Heart left ventricle (tissue), 16 donors: ENCODE measurements at regions not wholly inside any gene's neighbourhood (a gene's known extent, or its start where the extent isn't known, plus 50 kb on each side); places are given as distances from the start of the nearest gene placed in this dataset.

Source experiments
- ATAC-seq, 4 donors: fragments of 200-7000 bp; cut with Tn5 transposase; one replicate each; pipeline ENCODE4 v1.9.1; 2020 to 2022; ENCODE audit warnings: moderate library complexity in 4 of 4, mild to moderate bottlenecking in 3 of 4, moderate number of reproducible peaks in 1 of 4
- DNase-seq, 5 donors: peaks; one replicate each; pipeline ENCODE4 v3.0.0-alpha.2; 2020
- H3K27ac ChIP-seq, 12 donors: fragments of 200-600 bp; sonication (generic) in 4 of 12; one replicate each; pipeline versions ENCODE4 v1.5.0 to v1.8.0; 2016 to 2022; ENCODE audit warnings: mild to moderate bottlenecking in 2 of 12
- H3K27me3 ChIP-seq, 9 donors: fragments of 200-600 bp; sonication (generic) in 2 of 9; one replicate each; pipeline versions ENCODE4 v1.5.1 to v1.8.0; 2016 to 2022; ENCODE audit warnings: mild to moderate bottlenecking in 3 of 9
- H3K36me3 ChIP-seq, 9 donors: fragments of 200-600 bp; sonication (generic) in 2 of 9; one replicate each; pipeline versions ENCODE4 v1.5.0 to v1.8.0; 2018 to 2022; ENCODE audit warnings: mild to moderate bottlenecking in 2 of 9
- H3K4me1 ChIP-seq, 12 donors: fragments of 200-600 bp; sonication (generic) in 4 of 12; one replicate each; pipeline versions ENCODE4 v1.5.0 to v1.8.0; 2016 to 2022; ENCODE audit warnings: mild to moderate bottlenecking in 3 of 12
- H3K4me3 ChIP-seq, 12 donors: fragments of 200-600 bp; sonication (generic) in 4 of 12; one replicate each; pipeline versions ENCODE4 v1.5.0 to v1.8.0; 2017 to 2022; ENCODE audit warnings: mild to moderate bottlenecking in 9 of 12, moderate library complexity in 4 of 12
- H3K9me3 ChIP-seq, 12 donors: fragments of 200-600 bp; sonication (generic) in 4 of 12; one replicate each; pipeline versions ENCODE4 v1.5.0 to v1.8.0; 2016 to 2022; ENCODE audit warnings: mild to moderate bottlenecking in 1 of 12
- CTCF ChIP-seq, 12 donors: fragments of 200-600 bp; sonication (generic) in 4 of 12; IDR thresholded peaks; one replicate each; pipeline versions ENCODE4 v1.5.0 to v1.8.0; 2018 to 2022; ENCODE audit warnings: antibody characterized with exemption in 12 of 12, mild to moderate bottlenecking in 5 of 12
- POLR2A ChIP-seq, 2 donors: fragments of 450-650 bp; IDR thresholded peaks; one replicate each; pipeline ENCODE4 v1.6.1; 2017; ENCODE audit warnings: antibody characterized with exemption in 2 of 2, mild to moderate bottlenecking in 2 of 2, moderate library complexity in 2 of 2
- WGBS, 4 donors: extraction: QIAGEN DNeasy Blood & Tissue Kit in 2 of 4; methylation state at CpG; one replicate each; pipeline versions ENCODE4 v1.1.5 to v1.1.7; 2013 to 2018; 5-methylcytosine and 5-hydroxymethylcytosine counted together
- intact Hi-C, 10 donors: fragments of 100-400 bp; cut with DNase I; formaldehyde crosslinking; loops; one replicate each; pipeline versions ENCODE4 v1.11.1 to v1.14.2; 2022
- donor health status: ischemic (EF 13 %, LVEDD 7.1; RV severe dilation, severe dysfunction).
- donor health status: healthy with polysubstance abuse.
- donor health status: DM: no; HTN: yes; CAD: no.
- donor health status: DM: no; HTN: no; CAD: no.
- donor health status: ischemic (EF 25% LVEDD 6.9; RV normal size, moderate dysfunction).
- donor health status: ischemic (EF 25% LVEDD 5.7; RV mildly dilated, moderate dysfunction).
- donor health status: healthy.
- donor health status: DM: yes; HTN: yes; CAD: no.
- donor health status: ischemic (EF 35%, LVEDD 5.7; RV mildly dilated, moderate dysfunction).
- donor health status: nonischemic (EF 11% LVEDD 7.7; RV severe dilation, severe dysfunction).
- donor health status: DM: yes; HTN: yes; CAD: no.
- donor health status: PGD.
- donor health status: ischemic (EF 29% LVEDD 5.4; RV normal size, mild dysfunction).
- donor health status: nonischemic (EF 23%, LVEDD 6.1; RV moderate dilation, normal function).

- Histone ChIP-seq H3K36me3 (no peaks in the 10 kb centered on the region), H3K4me1 (no peaks in the 10 kb centered on the region), H3K4me3 (no peak overlapping the region), H3K27me3 (peaks cover 0 to 24% (median 0%) of the 10 kb centered on the region in 9 donors), H3K9me3 (peaks cover 0 to 13% (median 0%) of the 10 kb centered on the region in 12 donors), H3K27ac (no peak overlapping the region)
- WGBS, 4 donors: 28 to 61% (median 50%) methylated on average over 2 of the region's 2 CpGs
- TF ChIP-seq CTCF (IDR thresholded peaks at IDR 0.05) (no peak), POLR2A (IDR thresholded peaks at IDR 0.05) (no peak)
- no peak for DNase-seq
- intact Hi-C loops: no loop called here
- no peak for ATAC-seq
These were observed 206.4 kb upstream of the BCOR start for GRCh38 chrX:40304115-40304514.

GRCh38 chrX:40303256-40304077, 205.7 kb upstream of the BCOR start:
- H3K4me1 ChIP-seq: no peaks in the 10 kb centered on the region
- peaks cover 0 to 25% (median 0%) of the 10 kb centered on the region in 9 donors for H3K27me3 ChIP-seq
- H3K4me3 ChIP-seq: no peak overlapping the region
- intact Hi-C loops: no loop called here
- no peak for TF ChIP-seq CTCF (IDR thresholded peaks at IDR 0.05)
- no peak for TF ChIP-seq POLR2A (IDR thresholded peaks at IDR 0.05)
- DNase-seq: no peak
- no peaks in the 10 kb centered on the region for H3K36me3 ChIP-seq
- WGBS, 4 donors: 69 to 82% (median 77%) methylated on average over 4 of the region's 4 CpGs
- H3K27ac ChIP-seq: no peak overlapping the region
- ATAC-seq: no peak
- H3K9me3 ChIP-seq: peaks cover 0 to 13% (median 0%) of the 10 kb centered on the region in 12 donors

- no peaks in the 10 kb centered on the region for H3K36me3 ChIP-seq
- 86 to 95% (median 91%) methylated on average over 15 of the region's 15 CpGs for WGBS, 4 donors
- intact Hi-C loops: no loop called here
- H3K27ac ChIP-seq: no peak overlapping the region
- DNase-seq: no peak
- no peak overlapping the region for H3K4me3 ChIP-seq
- ATAC-seq: no peak
- no peak for TF ChIP-seq POLR2A (IDR thresholded peaks at IDR 0.05)
- no peak for TF ChIP-seq CTCF (IDR thresholded peaks at IDR 0.05)
- H3K4me1 ChIP-seq: no peaks in the 10 kb centered on the region
- H3K9me3 ChIP-seq: no peaks in the 10 kb centered on the region
- H3K27me3 ChIP-seq: peaks cover 0 to 25% (median 0%) of the 10 kb centered on the region in 9 donors
These were observed 202.6 kb upstream of the BCOR start for GRCh38 chrX:40300286-40300890.

GRCh38 chrX:40299641-40300046, 201.9 kb upstream of the BCOR start:
- 66 to 78% (median 69%) methylated on average over 9 of the region's 9 CpGs for WGBS, 4 donors
- no peak overlapping the region for H3K4me3 ChIP-seq
- no peak for TF ChIP-seq POLR2A (IDR thresholded peaks at IDR 0.05)
- no peak for TF ChIP-seq CTCF (IDR thresholded peaks at IDR 0.05)
- intact Hi-C loops: no loop called here
- H3K4me1 ChIP-seq: no peaks in the 10 kb centered on the region
- no peaks in the 10 kb centered on the region for H3K36me3 ChIP-seq
- no peak overlapping the region for H3K27ac ChIP-seq
- no peaks in the 10 kb centered on the region for H3K9me3 ChIP-seq
- ATAC-seq (no peak), DNase-seq (no peak)
- peaks cover 0 to 25% (median 0%) of the 10 kb centered on the region in 9 donors for H3K27me3 ChIP-seq
